ENCODE measurements at regions not wholly inside any gene's neighbourhood (a gene's known extent, or its start where the extent isn't known, plus 50 kb on each side); places are given as distances from the start of the nearest gene placed in this dataset.

- no peak for TF ChIP-seq POLR2A (IDR thresholded peaks at IDR 0.05; ENCODE audit: low read depth, low read length)
- no peak for TF ChIP-seq TAF1 (IDR thresholded peaks at IDR 0.05; ENCODE audit: low read depth, low read length)
- TF ChIP-seq POLR2AphosphoS5 (IDR thresholded peaks at IDR 0.05; ENCODE audit: low read depth, low read length): no peak
- no peak for TF ChIP-seq POU2F2 (IDR thresholded peaks at IDR 0.05; ENCODE audit: low read depth, low read length)
Observed at GRCh38 chr20:50329981-50330503, 139.4 kb downstream of the CEBPB start.
